ENCODE measurements at regions not wholly inside any gene's neighbourhood (a gene's known extent, or its start where the extent isn't known, plus 50 kb on each side); places are given as distances from the start of the nearest gene placed in this dataset.

GRCh38 chr4:111954550-111954949 is 190.7 kb upstream of the FAM241A start:
- TF ChIP-seq CTCF (IDR thresholded peaks at IDR 0.05): no peak
- TF ChIP-seq POLR2A (IDR thresholded peaks at IDR 0.05): no peak

Data from right lobe of liver (tissue), 4 donors.